Astrocyte (in vitro differentiated cells and primary cell): ENCODE measurements at regions not wholly inside any gene's neighbourhood (a gene's known extent, or its start where the extent isn't known, plus 50 kb on each side); places are given as distances from the start of the nearest gene placed in this dataset.
A peak's percentile ranks its signal among the peaks of the same experiment; 100 is the strongest.

Source experiments
- DNase-seq: peaks from one replicate; pipeline ENCODE4 v3.0.0-alpha.2; 2010; ENCODE audit warnings: low read depth
- FAIRE-seq: peaks from 2 replicates; lab custom pipeline; 2011; peaks lifted over from hg19 to GRCh38; lab: Jason Lieb, UNC
- H2AFZ ChIP-seq: 2 replicates; pipeline ENCODE4 v1.6.0; 2012; ENCODE audit warnings: low read depth, low read length, inconsistent platforms
- H3K27ac ChIP-seq: 2 replicates; pipeline ENCODE4 v1.5.1; 2011; ENCODE audit warnings: low read depth, low read length, inconsistent platforms
- H3K27me3 ChIP-seq: 2 replicates; pipeline ENCODE4 v1.6.0; 2011; ENCODE audit warnings: low read length, inconsistent platforms; ENCODE audit not compliant: insufficient read depth
- H3K36me3 ChIP-seq: 2 replicates; pipeline ENCODE4 v1.5.1; 2011; ENCODE audit warnings: low read length, inconsistent platforms; ENCODE audit not compliant: insufficient read depth
- H3K4me1 ChIP-seq: 2 replicates; pipeline ENCODE4 v1.5.1; 2011; ENCODE audit warnings: low read length, inconsistent platforms; ENCODE audit not compliant: insufficient read depth
- H3K4me2 ChIP-seq: 2 replicates; pipeline ENCODE4 v1.6.0; 2012; ENCODE audit warnings: low read length, inconsistent platforms
- H3K4me3 ChIP-seq: 2 replicates; pipeline ENCODE4 v1.5.1; 2011; ENCODE audit warnings: low read depth, mild to moderate bottlenecking, low read length, inconsistent platforms; ENCODE audit not compliant: insufficient read depth
- H3K79me2 ChIP-seq: 2 replicates; pipeline ENCODE4 v1.6.0; 2012; ENCODE audit warnings: mild to moderate bottlenecking, low read length, inconsistent platforms; ENCODE audit not compliant: insufficient read depth
- H3K9ac ChIP-seq: 2 replicates; pipeline ENCODE4 v1.6.0; 2012; ENCODE audit warnings: mild to moderate bottlenecking, low read length, inconsistent platforms
- H3K9me3 ChIP-seq: 2 replicates; pipeline ENCODE4 v1.5.1; 2012; ENCODE audit warnings: low read depth, mild to moderate bottlenecking, low read length, inconsistent platforms; ENCODE audit not compliant: insufficient read depth
- H4K20me1 ChIP-seq: 2 replicates; pipeline ENCODE4 v1.6.0; 2012; ENCODE audit warnings: low read length, inconsistent platforms; ENCODE audit not compliant: insufficient read depth
- H3K27ac Mint-ChIP-seq: one replicate; pipeline ENCODE4 v1.8.0; 2021; ENCODE audit warnings: mild to moderate bottlenecking, mixed read lengths; ENCODE audit not compliant: unreplicated experiment
- H3K27me3 Mint-ChIP-seq: one replicate; pipeline ENCODE4 v1.8.0; 2021; ENCODE audit warnings: low read depth, mixed read lengths; ENCODE audit not compliant: unreplicated experiment
- H3K36me3 Mint-ChIP-seq: one replicate; pipeline ENCODE4 v1.8.0; 2021; ENCODE audit warnings: low read depth, mixed read lengths; ENCODE audit not compliant: unreplicated experiment
- H3K4me1 Mint-ChIP-seq: one replicate; pipeline ENCODE4 v1.8.0; 2021; ENCODE audit warnings: low read depth, mixed read lengths; ENCODE audit not compliant: unreplicated experiment
- H3K4me3 Mint-ChIP-seq: one replicate; pipeline ENCODE4 v1.8.0; 2021; ENCODE audit warnings: mild to moderate bottlenecking, moderate library complexity, mixed read lengths; ENCODE audit not compliant: unreplicated experiment
- H3K9me3 Mint-ChIP-seq: one replicate; pipeline ENCODE4 v1.8.0; 2021; ENCODE audit warnings: mild to moderate bottlenecking, mixed read lengths; ENCODE audit not compliant: unreplicated experiment
- CTCF ChIP-seq: IDR thresholded peaks from 2 replicates; pipeline ENCODE4 v1.5.1; 2011; ENCODE audit warnings: low read depth, mild to moderate bottlenecking, inconsistent platforms, low read length, moderate library complexity; ENCODE audit not compliant: insufficient read depth
- EZH2 ChIP-seq: IDR thresholded peaks from 2 replicates; pipeline ENCODE4 v1.6.1; 2012; ENCODE audit warnings: mild to moderate bottlenecking, low read length, inconsistent platforms; ENCODE audit not compliant: insufficient read depth

GRCh38 chr16:72658888-72659717 lies 388.8 kb downstream of the ZFHX3 start:
- H3K27ac Mint-ChIP-seq = no peak overlapping the region
- Histone ChIP-seq H3K9ac (no peak overlapping the region), H3K4me2 (no peak overlapping the region), H3K9me3 (no peaks in the 10 kb centered on the region), H3K27ac (no peak overlapping the region), H2AFZ (no peak overlapping the region), H3K79me2 (peaks cover 6% of the 10 kb centered on the region), H3K36me3 (no peaks in the 10 kb centered on the region), H3K4me3 (no peak overlapping the region), H3K4me1 (no peaks in the 10 kb centered on the region), H4K20me1 (no peaks in the 10 kb centered on the region), H3K27me3 (no peaks in the 10 kb centered on the region)
- no peaks in the 10 kb centered on the region for H3K36me3 Mint-ChIP-seq
- FAIRE-seq (no peak), DNase-seq (peak; percentile 58)
- H3K27me3 Mint-ChIP-seq = no peaks in the 10 kb centered on the region
- no peak overlapping the region for H3K4me3 Mint-ChIP-seq
- TF ChIP-seq CTCF (no peak), EZH2 (no peak)
- H3K4me1 Mint-ChIP-seq = no peaks in the 10 kb centered on the region
- H3K9me3 Mint-ChIP-seq = no peaks in the 10 kb centered on the region

- no peaks in the 10 kb centered on the region for H3K27me3 Mint-ChIP-seq
Measured at GRCh38 chr16:72657791-72658190, 390.1 kb downstream of the ZFHX3 start.

More at GRCh38 chr16:72657791-72658190, 390.1 kb downstream of the ZFHX3 start:
- no peaks in the 10 kb centered on the region for H3K4me1 Mint-ChIP-seq
- H3K4me3 Mint-ChIP-seq = no peak overlapping the region
- H3K4me3 ChIP-seq = no peak overlapping the region
- TF ChIP-seq EZH2 (no peak), CTCF (no peak)
- H3K9me3 Mint-ChIP-seq = no peaks in the 10 kb centered on the region
- H3K9me3 ChIP-seq = no peaks in the 10 kb centered on the region
- FAIRE-seq (no peak), DNase-seq (no peak)
- H3K4me2 ChIP-seq = no peak overlapping the region
- no peaks in the 10 kb centered on the region for H3K4me1 ChIP-seq
- no peaks in the 10 kb centered on the region for H4K20me1 ChIP-seq
- no peaks in the 10 kb centered on the region for H3K36me3 Mint-ChIP-seq
- H3K79me2 ChIP-seq = peaks cover 9% of the 10 kb centered on the region
- no peak overlapping the region for H3K27ac ChIP-seq
- no peak overlapping the region for H3K9ac ChIP-seq
- no peak overlapping the region for H3K27ac Mint-ChIP-seq
- H2AFZ ChIP-seq = no peak overlapping the region
- no peaks in the 10 kb centered on the region for H3K27me3 ChIP-seq
- H3K36me3 ChIP-seq = no peaks in the 10 kb centered on the region
